Cardiac fibroblast (primary cell): ENCODE measurements at regions not wholly inside any gene's neighbourhood (a gene's known extent, or its start where the extent isn't known, plus 50 kb on each side); places are given as distances from the start of the nearest gene placed in this dataset.

ENCODE experiments used
- DNase-seq, 2 donors: peaks; one replicate each; pipeline versions ENCODE4 v3.0.0 to v3.0.0-alpha.2; 2010; ENCODE audit warnings: low read depth in 2 of 2
- H3K4me3 ChIP-seq, 2 donors: replicated peaks in 1 of 2; 1 replicate in 1 of 2; 2 replicates in 1 of 2; pipeline ENCODE4 v1.5.1; 2011; ENCODE audit warnings: low read depth in 2 of 2, low read length in 2 of 2, mild to moderate bottlenecking in 2 of 2, moderate library complexity in 1 of 2
- CTCF ChIP-seq: IDR thresholded peaks from one replicate; pipeline ENCODE4 v1.5.1; 2011; ENCODE audit warnings: low read depth, mild to moderate bottlenecking, low read length, inconsistent platforms

- DNase-seq: no peak
- TF ChIP-seq CTCF: no peak
- H3K4me3 ChIP-seq: no peak overlapping the region
These were observed 430.2 kb upstream of the VSTM2A start for GRCh38 chr7:54111814-54112511.

- TF ChIP-seq CTCF: no peak
- no peak overlapping the region for H3K4me3 ChIP-seq
- no peak for DNase-seq
These were observed 429.6 kb upstream of the VSTM2A start for GRCh38 chr7:54112567-54112966.

DNA sequence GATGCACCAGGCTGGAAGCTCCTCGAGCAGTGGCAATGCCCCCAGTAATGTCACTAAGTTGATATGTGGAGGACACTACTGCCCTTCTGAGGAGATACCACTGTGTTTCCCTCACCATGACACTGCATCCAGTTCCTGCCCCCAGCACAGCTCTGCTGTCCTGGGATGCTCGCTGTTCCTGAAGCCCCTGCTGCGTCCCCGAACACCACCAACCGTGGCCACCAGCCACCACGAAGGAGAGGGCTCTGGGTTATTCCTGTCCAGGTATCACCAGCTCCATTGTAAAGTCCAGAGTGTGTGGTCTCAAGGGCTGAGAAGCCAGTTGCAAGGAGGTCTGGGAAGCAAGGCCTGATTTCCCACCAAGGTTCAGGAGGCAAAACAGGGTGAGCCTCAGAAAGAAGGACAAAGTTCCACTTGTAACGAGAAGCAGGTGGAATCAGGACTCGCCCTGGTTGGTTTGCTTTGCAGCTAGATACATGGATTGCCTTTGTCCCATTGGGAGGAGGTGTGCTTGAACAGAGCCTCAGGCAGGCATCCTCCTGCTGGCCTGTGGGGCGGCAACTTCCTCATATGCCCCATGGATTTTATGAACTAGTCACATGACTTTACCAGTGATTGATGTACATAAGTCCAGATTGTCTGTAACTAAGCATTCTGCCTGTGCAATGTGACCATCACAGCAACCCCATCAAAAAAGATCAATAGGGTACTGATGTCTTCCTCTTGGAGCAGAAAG is 427.0 kb upstream of the VSTM2A start:
- DNase-seq: no peak
- TF ChIP-seq CTCF: no peak
- no peak overlapping the region for H3K4me3 ChIP-seq

- no peak for TF ChIP-seq CTCF
- H3K4me3 ChIP-seq: no peak overlapping the region
- no peak for DNase-seq
These were observed 425.2 kb upstream of the VSTM2A start for GRCh38 chr7:54116956-54117355.

GRCh38 chr7:54129035-54129434 is 413.1 kb upstream of the VSTM2A start:
- no peak overlapping the region for H3K4me3 ChIP-seq
- TF ChIP-seq CTCF: no peak
- DNase-seq: no peak

DNA sequence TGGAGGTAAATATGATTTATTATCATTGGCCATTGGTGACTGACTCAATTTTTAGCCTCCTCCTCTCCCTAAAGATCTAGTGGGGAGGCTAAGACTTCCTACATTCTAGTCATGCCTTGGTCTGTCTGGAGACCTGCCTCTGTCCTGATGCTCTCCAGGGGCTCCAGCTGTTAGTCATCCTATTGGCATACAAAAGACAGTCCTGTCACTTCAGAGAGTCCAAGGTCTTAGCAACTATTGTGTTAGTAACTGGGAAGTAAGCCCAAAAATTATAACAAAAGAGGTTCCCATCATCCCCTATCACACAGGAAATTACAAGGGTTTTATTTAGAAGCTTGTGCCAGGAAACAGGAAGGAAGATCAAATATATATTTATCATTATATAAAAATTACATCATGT is 400.6 kb upstream of the VSTM2A start:
- TF ChIP-seq CTCF: no peak
- H3K4me3 ChIP-seq: no peak overlapping the region
- peak in 1 of 2 donors; percentile 1 for DNase-seq
